Activated T-helper 17 cell treated with anti-CD3 and anti-CD28 coated beads, Interleukin-2, amount 50 U/mL, for 72 hours (primary cell): ENCODE measurements at regions not wholly inside any gene's neighbourhood (a gene's known extent, or its start where the extent isn't known, plus 50 kb on each side); places are given as distances from the start of the nearest gene placed in this dataset.
"Not testable (repeated sequence)": the region's sequence is repeated elsewhere in the genome, so short reads cannot be mapped to it uniquely, and the experiment has no call there.

Experiments
- ATAC-seq: fragments of 150-1000 bp; cut with Tn5 transposase; replicated peaks from 2 replicates; pipeline ENCODE4 v1.10.0; 2021; ENCODE audit warnings: mild to moderate bottlenecking, moderate library complexity
- H3K27ac Mint-ChIP-seq: one replicate; pipeline ENCODE4 v1.8.0; 2022; ENCODE audit warnings: mixed read lengths
- H3K27me3 Mint-ChIP-seq: one replicate; pipeline ENCODE4 v1.8.0; 2022; ENCODE audit warnings: mixed read lengths
- H3K36me3 Mint-ChIP-seq: one replicate; pipeline ENCODE4 v1.8.0; 2022; ENCODE audit warnings: low read depth, mild to moderate bottlenecking, mixed read lengths
- H3K4me1 Mint-ChIP-seq: one replicate; pipeline ENCODE4 v1.8.0; 2022; ENCODE audit warnings: mixed read lengths
- H3K4me3 Mint-ChIP-seq: one replicate; pipeline ENCODE4 v1.8.0; 2022; ENCODE audit warnings: mild to moderate bottlenecking, mixed read lengths
- H3K9me3 Mint-ChIP-seq: one replicate; pipeline ENCODE4 v1.8.0; 2022; ENCODE audit warnings: mixed read lengths

DNA sequence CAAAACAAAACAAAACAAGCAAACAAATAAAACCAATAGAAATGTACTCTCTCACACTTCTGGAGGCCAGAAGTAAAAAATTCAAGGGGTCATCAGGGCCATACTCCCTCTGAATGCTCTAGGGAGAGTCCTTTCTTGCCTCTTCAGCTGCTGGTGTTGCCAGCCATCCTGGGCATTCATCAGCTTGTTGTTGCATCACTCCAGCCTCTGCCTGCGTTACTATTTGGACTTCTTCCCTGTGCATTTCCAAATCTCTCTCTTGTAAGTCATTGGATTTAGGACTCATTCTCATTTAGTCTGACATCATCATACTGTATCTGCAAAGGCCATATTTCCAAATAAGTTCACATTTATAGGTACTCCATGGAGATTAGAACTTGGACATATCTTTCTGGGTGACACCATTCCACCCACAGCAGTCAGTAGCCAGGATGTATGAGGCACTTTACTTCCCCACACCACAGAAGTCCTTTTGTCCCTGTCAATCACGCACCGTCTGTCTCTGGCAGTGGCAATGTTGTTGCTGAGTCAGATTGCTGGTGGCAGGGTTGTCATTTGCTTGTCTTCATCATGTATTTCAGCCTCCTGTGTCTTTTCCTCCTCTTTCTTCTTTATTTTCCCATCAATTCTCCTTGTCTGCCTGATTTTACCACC, 151.0 kb upstream of the KCNJ6 start:
- no peak overlapping the region for H3K27ac Mint-ChIP-seq
- H3K27me3 Mint-ChIP-seq = peaks cover 16% of the 10 kb centered on the region
- H3K36me3 Mint-ChIP-seq = no peaks in the 10 kb centered on the region
- H3K4me3 Mint-ChIP-seq = no peak overlapping the region
- no peaks in the 10 kb centered on the region for H3K4me1 Mint-ChIP-seq
- ATAC-seq = no peak
- H3K9me3 Mint-ChIP-seq = peaks cover 3% of the 10 kb centered on the region

DNA sequence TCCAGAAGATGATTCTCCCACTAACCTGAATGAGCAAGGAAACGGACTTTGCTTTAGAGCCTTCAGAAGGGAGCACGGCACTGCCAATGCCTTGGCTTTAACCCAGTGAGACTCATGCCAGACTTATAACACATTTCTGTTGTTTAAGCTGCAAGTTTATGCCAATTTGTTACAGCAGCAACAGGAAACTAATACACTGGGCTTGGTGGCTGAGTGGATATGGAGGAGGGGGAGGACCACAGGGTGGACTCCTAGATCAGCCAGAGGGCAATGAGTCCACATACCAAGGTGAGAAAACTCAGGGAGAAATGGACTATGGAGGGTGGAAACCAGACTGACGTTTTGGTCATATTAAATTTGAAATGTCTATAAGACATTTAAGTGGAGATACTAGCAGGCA, 156.2 kb upstream of the KCNJ6 start:
- Mint-ChIP-seq H3K4me3 (no peak overlapping the region), H3K27me3 (peaks cover 15% of the 10 kb centered on the region), H3K9me3 (peaks cover 9% of the 10 kb centered on the region), H3K36me3 (no peaks in the 10 kb centered on the region), H3K4me1 (peaks cover 3% of the 10 kb centered on the region), H3K27ac (no peak overlapping the region)
- ATAC-seq = no peak

DNA sequence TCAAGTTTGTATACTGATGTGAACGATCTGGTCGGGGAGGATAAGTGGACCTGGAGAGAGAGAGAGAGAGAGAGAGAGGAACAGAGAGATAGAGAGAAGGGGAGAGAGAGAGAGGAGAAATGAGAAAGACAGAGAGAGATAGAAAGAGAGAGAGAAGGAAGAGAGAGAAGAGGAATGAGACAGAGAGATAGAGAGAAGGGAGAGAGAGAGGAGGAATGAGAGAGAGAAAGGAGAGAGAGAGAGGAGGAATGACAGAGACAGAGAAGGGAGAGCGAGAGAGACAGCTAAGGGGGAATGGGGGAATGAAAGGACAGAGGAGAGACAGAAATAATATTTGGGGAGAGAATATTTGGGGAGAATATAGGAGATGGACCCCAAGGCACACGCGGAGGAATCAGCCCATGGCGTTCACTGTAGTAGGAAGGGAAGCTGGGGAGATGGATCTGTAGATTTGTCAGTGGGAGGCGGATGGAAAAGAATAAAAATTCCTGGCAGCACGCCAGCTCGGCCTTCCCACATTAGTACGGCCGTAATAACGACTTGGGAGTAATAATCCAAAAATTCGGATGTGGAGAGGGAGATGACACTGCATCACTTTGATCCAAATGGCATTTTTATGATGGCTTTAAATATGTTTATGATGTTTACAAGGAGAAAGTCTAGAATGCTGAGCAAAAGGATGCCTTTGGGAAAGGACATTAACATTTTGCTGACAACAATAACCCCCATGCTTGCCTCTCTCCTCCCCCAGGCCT, 159.8 kb upstream of the KCNJ6 start:
- H3K4me1 Mint-ChIP-seq = peaks cover 3% of the 10 kb centered on the region
- H3K36me3 Mint-ChIP-seq = no peaks in the 10 kb centered on the region
- peaks cover 9% of the 10 kb centered on the region for H3K27me3 Mint-ChIP-seq
- no peak overlapping the region for H3K4me3 Mint-ChIP-seq
- peaks cover 9% of the 10 kb centered on the region for H3K9me3 Mint-ChIP-seq
- ATAC-seq = no peak
- H3K27ac Mint-ChIP-seq = no peak overlapping the region

DNA sequence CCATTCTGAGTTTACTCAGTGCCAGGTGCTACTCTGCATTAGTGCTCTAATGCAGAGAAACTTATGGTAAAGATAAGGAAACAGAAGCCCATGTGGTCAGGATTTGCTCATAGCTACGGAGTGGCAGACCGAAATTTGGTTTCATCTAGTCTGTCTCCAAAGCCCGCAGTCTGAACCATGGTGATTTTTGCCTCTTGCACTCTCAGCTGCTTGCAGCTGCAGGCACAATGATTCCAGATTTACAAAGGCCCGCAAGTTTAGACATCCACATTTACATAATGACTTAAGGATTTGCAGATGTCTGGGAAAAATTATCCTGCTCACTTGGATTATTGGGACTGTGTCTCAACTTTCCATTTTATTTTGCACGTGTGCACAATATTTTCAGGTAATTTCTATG, 161.3 kb upstream of the KCNJ6 start:
- H3K4me3 Mint-ChIP-seq = no peak overlapping the region
- no peak for ATAC-seq

DNA sequence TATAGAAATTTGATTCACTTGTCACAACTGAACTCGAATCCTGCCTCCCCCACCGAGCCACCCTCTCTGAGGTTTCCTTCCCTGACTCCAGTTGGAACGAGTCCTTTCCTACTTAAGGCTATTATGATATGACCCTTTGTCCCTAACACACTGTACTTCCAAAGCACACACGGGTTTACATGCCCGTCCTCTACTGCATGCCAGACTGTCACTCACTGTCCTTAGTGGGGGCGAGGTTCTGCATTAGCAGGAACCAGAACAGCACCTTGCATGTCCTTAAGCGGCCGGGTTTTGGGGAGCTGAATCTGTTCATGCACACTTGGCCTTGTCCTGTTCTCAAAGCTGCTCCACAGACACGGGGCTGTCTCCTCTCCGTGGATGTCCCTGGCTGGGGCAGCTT, 164.6 kb upstream of the KCNJ6 start:
- Mint-ChIP-seq H3K27me3 (no peaks in the 10 kb centered on the region), H3K36me3 (no peaks in the 10 kb centered on the region), H3K4me1 (no peaks in the 10 kb centered on the region)

More for the DNA sequence above, 161.3 kb upstream of the KCNJ6 start:
- Mint-ChIP-seq H3K36me3 (no peaks in the 10 kb centered on the region), H3K27ac (no peak overlapping the region), H3K4me1 (peaks cover 3% of the 10 kb centered on the region), H3K9me3 (peaks cover 6% of the 10 kb centered on the region), H3K27me3 (peaks cover 5% of the 10 kb centered on the region)

DNA sequence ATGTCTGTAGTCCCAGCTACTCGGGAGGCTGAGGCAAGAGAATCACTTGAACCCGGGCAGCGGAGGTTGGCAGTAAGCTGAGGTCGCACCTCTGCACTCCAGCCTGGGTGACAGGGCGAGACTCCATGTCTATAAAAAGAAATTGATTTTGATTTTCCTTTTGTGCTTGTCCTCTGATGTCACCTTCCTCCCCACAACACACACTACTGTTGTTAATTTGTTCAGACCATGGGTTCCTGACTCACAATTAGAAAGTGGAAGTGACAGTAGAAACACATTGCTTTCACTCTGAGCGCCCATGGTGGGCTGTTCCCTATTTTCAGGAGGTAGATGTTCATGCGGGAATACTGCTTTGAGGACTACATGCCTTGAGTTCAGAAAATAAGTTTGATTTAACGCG, 165.5 kb upstream of the KCNJ6 start:
- no peak for ATAC-seq
- Mint-ChIP-seq H3K9me3 (no peaks in the 10 kb centered on the region), H3K27ac (no peak overlapping the region), H3K36me3 (no peaks in the 10 kb centered on the region), H3K27me3 (no peaks in the 10 kb centered on the region), H3K4me1 (no peaks in the 10 kb centered on the region), H3K4me3 (no peak overlapping the region)

More for the DNA sequence above, 164.6 kb upstream of the KCNJ6 start:
- Mint-ChIP-seq H3K4me3 (no peak overlapping the region), H3K27ac (no peak overlapping the region), H3K9me3 (no peaks in the 10 kb centered on the region)
- ATAC-seq = no peak

DNA sequence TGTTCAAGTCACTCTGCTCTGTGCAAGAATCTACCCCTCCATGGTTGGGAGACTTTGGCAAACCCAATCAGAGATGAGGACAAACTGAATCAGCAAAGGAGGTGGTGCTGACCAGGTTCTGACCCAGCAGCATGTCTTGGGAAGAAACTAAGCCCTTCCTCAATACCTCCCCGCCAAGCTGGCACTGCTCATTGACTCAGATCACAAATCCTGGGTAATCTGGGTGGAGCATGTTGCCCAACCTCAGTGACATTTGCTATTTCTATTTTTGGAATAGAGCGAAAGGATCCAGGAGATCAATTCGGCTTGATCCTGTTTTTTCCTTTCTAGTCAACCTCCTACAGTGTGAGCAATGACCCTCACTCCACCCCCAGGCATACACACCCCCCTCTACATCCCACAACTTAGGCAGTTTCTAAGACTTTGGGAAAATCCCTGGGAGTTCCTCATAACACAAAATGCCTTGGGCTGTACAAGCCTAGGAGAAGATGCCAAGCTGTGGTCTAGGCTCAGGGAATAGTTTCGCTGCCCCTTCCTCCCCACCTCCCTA, 166.8 kb upstream of the KCNJ6 start:
- H3K9me3 Mint-ChIP-seq = no peaks in the 10 kb centered on the region
- H3K27me3 Mint-ChIP-seq = no peaks in the 10 kb centered on the region
- no peak overlapping the region for H3K27ac Mint-ChIP-seq
- no peak overlapping the region for H3K4me3 Mint-ChIP-seq
- ATAC-seq = no peak
- no peaks in the 10 kb centered on the region for H3K4me1 Mint-ChIP-seq
- H3K36me3 Mint-ChIP-seq = no peaks in the 10 kb centered on the region

DNA sequence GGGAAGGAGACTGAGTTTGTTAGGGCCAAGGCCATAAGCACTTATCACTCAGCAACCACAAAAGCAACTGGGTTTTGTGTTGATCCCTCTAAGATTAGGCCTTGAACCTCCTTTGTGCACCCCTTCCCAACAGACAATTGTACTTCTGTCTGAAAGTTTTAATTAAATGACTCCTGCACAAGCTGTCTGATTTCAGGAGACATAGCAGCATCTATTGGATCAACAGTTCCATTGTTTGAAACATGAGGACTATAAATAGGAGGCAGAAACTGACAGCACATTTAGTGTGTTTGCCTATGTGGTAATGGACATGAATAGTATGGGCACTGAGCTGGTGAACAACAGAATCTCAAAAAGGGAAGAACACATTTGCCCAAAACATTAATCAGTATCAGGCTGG, 167.3 kb upstream of the KCNJ6 start:
- Mint-ChIP-seq H3K27me3 (no peaks in the 10 kb centered on the region), H3K4me1 (no peaks in the 10 kb centered on the region), H3K9me3 (no peaks in the 10 kb centered on the region), H3K36me3 (no peaks in the 10 kb centered on the region), H3K4me3 (no peak overlapping the region), H3K27ac (no peak overlapping the region)
- no peak for ATAC-seq

DNA sequence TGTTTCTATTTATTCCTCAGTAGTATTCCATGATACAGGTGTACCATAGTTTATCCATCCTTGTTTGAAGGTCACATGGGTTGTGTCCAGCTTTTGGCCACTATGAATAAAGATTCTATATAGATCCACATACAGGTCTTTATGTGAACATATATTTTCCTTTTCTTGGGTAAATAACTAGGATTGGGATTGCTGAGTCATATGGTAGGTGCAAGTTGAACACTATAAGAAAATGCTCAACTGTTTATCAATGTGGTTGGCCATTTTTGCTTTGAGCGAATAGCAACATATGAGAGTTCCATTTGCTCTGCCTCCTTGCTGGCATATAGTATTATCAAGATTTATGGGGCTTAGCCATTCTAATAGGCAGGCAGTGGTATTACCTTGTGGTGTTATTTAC, 170.2 kb upstream of the KCNJ15 start:
- no peak for ATAC-seq
- peaks cover 6% of the 10 kb centered on the region for H3K27me3 Mint-ChIP-seq
- no peak overlapping the region for H3K4me3 Mint-ChIP-seq
- no peaks in the 10 kb centered on the region for H3K4me1 Mint-ChIP-seq
- no peaks in the 10 kb centered on the region for H3K9me3 Mint-ChIP-seq
- no peak overlapping the region for H3K27ac Mint-ChIP-seq
- H3K36me3 Mint-ChIP-seq = no peaks in the 10 kb centered on the region

DNA sequence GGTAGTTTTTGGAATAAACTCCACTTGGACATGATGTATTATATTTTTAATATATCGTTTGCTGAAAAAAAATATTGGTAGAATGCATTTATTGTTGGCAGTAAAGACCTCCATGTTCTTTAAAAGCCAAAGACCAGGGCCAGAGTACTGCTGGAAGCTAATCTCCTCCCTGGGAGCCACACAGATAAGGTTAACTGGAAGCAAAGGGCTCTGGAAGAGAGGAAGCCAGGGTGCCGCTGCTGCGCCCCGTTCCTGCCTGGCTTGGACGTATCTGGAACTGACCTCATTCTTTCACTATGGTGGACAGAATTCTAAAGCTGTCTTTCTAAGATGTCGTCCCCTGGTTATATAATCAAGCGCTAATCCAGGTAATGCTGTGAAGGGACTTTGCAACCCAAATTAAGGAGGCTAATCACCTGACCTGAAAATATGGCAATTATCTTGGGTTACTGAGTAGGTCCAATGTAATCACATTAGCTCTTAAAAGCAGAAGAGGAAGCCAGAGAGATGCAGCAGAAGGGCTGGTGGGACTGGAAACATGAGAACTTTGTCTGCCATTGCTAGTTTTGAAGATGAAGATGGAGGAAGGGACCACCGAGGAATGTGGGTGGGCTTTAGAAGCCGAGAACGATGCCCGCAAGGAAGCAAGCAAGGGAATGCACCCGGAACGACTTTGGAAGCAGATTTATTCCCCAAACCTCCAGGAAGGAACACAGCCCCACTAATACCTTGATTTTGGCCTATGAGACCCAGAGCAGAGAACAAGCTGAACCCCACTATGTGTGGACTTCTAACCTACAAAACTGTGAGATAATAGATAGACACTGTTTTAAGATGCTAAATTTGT, 167.7 kb upstream of the KCNJ15 start:
- Mint-ChIP-seq H3K4me1 (no peaks in the 10 kb centered on the region), H3K9me3 (peaks cover 3% of the 10 kb centered on the region), H3K27me3 (peaks cover 13% of the 10 kb centered on the region), H3K36me3 (no peaks in the 10 kb centered on the region), H3K4me3 (no peak overlapping the region), H3K27ac (no peak overlapping the region)
- ATAC-seq = no peak

DNA sequence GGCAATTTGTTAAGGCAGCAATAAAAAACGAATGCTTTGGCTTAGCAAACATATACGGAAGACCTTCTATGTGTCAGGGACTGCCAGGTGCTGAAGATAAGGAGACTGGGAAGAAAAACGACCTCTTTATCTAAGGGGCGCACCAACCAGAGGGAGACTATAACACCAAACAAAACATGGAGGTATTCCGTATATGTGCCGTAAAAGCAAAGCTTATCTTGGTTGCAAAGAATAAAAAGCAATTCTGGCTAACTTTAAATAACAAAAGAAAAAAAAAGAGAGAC, 167.1 kb upstream of the KCNJ15 start:
- no peak overlapping the region for H3K4me3 Mint-ChIP-seq
- H3K4me1 Mint-ChIP-seq = no peaks in the 10 kb centered on the region
- ATAC-seq = no peak
- H3K27ac Mint-ChIP-seq = no peak overlapping the region
- H3K27me3 Mint-ChIP-seq = peaks cover 19% of the 10 kb centered on the region
- peaks cover 3% of the 10 kb centered on the region for H3K9me3 Mint-ChIP-seq
- no peaks in the 10 kb centered on the region for H3K36me3 Mint-ChIP-seq

DNA sequence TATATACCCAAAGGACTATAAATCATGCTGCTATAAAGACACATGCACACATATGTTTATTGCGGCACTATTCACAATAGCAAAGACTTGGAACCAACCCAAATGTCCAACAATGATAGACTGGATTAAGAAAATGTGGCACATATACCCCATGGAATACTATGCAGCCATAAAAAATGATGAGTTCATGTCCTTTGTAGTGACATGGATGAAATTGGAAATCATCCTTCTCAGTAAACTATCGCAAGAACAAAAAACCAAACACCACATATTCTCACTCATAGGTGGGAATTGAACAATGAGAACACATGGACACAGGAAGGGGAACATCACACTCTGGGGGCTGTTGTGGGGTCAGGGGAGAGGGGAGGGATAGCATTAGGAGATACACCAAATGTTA, 165.7 kb upstream of the KCNJ15 start:
- H3K4me1 Mint-ChIP-seq, H3K36me3 Mint-ChIP-seq: not testable (repeated sequence)

DNA sequence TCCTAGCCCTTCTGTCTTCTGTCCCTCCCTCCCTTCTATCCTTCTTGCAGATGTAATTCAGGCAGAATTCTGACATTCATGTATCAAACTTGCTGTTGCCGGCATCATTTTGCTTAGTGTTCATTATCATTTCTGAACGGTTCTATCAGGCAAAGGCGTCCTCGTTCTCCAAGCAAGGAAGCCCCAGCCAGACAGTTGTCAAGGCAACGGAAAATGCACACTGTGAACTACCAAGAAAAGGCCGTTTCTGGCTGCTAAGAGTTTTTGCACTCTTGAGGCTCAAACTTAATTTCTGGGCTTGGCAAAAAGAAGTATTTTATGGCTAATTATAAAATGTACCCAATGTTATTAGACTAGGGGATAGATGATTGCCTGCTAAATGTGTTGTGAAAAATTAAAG, 164.7 kb upstream of the KCNJ15 start:
- Mint-ChIP-seq H3K36me3 (no peaks in the 10 kb centered on the region), H3K9me3 (peaks cover 5% of the 10 kb centered on the region), H3K4me1 (no peaks in the 10 kb centered on the region), H3K4me3 (no peak overlapping the region), H3K27ac (no peak overlapping the region), H3K27me3 (peaks cover 22% of the 10 kb centered on the region)
- ATAC-seq = no peak

More for the DNA sequence above, 165.7 kb upstream of the KCNJ15 start:
- H3K27ac Mint-ChIP-seq, H3K9me3 Mint-ChIP-seq, ATAC-seq, H3K4me3 Mint-ChIP-seq: not testable (repeated sequence)
- H3K27me3 Mint-ChIP-seq = peaks cover 22% of the 10 kb centered on the region

DNA sequence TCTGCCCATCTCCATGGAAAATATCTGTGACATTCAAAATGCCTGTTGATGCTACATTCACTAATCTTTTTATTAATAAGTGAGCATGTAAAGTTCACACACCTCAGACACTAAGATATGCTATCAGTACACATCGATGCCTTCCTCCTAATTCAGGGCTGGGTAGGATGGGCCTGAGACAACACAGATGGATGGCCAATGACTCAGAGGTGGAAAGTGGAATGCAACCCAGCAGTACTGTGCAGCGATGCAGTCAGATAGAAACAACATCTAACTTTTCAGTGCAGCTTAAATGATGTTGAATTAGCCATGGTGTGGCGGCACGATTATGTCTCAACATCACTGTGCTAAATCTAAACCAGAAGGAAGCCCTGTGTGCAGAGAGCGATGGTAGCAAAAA, 161.6 kb upstream of the KCNJ15 start:
- Mint-ChIP-seq H3K4me3 (no peak overlapping the region), H3K4me1 (no peaks in the 10 kb centered on the region), H3K27ac (no peak overlapping the region), H3K27me3 (peaks cover 20% of the 10 kb centered on the region), H3K9me3 (peaks cover 7% of the 10 kb centered on the region), H3K36me3 (no peaks in the 10 kb centered on the region)
- ATAC-seq = no peak

DNA sequence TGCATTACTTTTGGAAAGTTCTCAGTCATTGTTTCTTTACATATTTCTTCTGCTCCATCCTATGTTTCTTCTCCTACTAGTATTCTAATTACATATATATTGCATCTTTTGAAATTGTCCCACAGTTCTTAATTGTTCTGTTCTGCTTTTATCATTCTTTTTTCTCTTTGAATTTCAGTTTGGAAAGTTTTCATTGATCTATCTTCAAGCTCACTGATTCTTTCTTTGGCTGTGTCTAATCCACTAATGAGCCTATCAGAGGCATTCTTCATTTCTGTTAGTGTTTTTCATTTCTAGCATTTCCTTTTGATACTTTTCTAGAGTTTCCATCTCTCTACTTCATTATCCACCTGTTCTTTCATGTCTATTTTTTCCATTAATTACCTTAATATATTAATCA, 159.0 kb upstream of the KCNJ15 start:
- H3K36me3 Mint-ChIP-seq = no peaks in the 10 kb centered on the region

More for the DNA sequence above, 159.0 kb upstream of the KCNJ15 start:
- Mint-ChIP-seq H3K4me3 (no peak overlapping the region), H3K27me3 (peaks cover 25% of the 10 kb centered on the region), H3K9me3 (peaks cover 7% of the 10 kb centered on the region), H3K27ac (no peak overlapping the region), H3K4me1 (no peaks in the 10 kb centered on the region)
- ATAC-seq = no peak
